GM12864 (cell line): ENCODE measurements at regions not wholly inside any gene's neighbourhood (a gene's known extent, or its start where the extent isn't known, plus 50 kb on each side); places are given as distances from the start of the nearest gene placed in this dataset.

Source experiments
- DNase-seq: peaks from one replicate; pipeline ENCODE4 v3.0.0-alpha.2; 2011; ENCODE audit warnings: low read depth
- H3K4me3 ChIP-seq: 2 replicates; pipeline ENCODE4 v1.5.1; 2011; ENCODE audit warnings: mild to moderate bottlenecking, low read depth, low read length, control low read depth
- TF ChIP-seq, protein P1 (sequence below): IDR thresholded peaks from 2 replicates; pipeline ENCODE4 v1.5.1; 2011; ENCODE audit warnings: low read depth, mild to moderate bottlenecking, moderate library complexity, low read length, control low read depth, inconsistent platforms; ENCODE audit errors: missing control alignments

GRCh38 chr2:63692002-63692606, 103.3 kb downstream of the MDH1 start:
- no peak overlapping the region for H3K4me3 ChIP-seq
- no peak for DNase-seq
- TF ChIP-seq, protein P1, sequence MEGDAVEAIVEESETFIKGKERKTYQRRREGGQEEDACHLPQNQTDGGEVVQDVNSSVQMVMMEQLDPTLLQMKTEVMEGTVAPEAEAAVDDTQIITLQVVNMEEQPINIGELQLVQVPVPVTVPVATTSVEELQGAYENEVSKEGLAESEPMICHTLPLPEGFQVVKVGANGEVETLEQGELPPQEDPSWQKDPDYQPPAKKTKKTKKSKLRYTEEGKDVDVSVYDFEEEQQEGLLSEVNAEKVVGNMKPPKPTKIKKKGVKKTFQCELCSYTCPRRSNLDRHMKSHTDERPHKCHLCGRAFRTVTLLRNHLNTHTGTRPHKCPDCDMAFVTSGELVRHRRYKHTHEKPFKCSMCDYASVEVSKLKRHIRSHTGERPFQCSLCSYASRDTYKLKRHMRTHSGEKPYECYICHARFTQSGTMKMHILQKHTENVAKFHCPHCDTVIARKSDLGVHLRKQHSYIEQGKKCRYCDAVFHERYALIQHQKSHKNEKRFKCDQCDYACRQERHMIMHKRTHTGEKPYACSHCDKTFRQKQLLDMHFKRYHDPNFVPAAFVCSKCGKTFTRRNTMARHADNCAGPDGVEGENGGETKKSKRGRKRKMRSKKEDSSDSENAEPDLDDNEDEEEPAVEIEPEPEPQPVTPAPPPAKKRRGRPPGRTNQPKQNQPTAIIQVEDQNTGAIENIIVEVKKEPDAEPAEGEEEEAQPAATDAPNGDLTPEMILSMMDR = peak; percentile 27

DNA sequence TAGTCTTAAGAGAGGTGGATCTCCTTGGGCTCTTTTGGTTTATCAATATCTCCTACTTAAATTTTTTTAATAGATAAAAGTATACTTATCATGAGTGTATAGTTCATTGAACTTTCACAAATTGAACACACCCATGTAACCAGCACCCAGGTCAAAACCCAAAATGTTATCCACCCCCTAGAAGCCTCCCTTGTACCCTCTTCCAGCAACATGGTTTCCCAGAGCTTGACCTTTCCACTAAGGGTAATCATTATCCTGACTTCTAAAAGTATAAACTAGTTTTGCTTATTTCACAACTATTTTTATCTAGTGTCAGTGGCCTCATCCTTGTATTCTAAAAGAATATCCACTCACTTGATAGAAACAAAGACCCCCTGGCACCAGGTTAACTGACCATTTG, 106.8 kb downstream of the MDH1 start:
- TF ChIP-seq, protein P1 = no peak
- no peak overlapping the region for H3K4me3 ChIP-seq
- no peak for DNase-seq

DNA sequence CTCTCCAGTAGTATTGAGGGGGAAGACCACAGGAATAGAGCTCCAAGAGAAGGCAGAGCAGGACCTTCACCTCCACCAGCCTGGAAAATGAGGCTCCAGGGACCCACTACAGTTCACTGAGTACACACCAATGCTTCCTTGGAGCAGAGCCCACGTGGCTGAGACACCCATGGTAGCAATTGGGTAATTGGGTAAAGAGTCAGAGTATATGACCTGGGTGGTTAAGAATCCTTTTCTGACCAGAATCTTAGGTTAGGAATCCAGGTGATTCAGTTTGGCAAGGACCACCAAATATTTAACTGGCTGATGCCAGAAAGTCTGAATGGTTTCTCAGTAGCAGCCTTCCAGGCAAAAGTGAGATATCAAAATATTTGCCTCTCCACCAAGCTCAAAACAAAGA, 107.7 kb downstream of the MDH1 start:
- TF ChIP-seq, protein P1 = no peak
- H3K4me3 ChIP-seq = no peak overlapping the region
- no peak for DNase-seq

GRCh38 chr2:63697160-63697559, 108.4 kb downstream of the MDH1 start:
- H3K4me3 ChIP-seq = no peak overlapping the region
- no peak for DNase-seq
- TF ChIP-seq, protein P1 = no peak

GRCh38 chr2:63698786-63699548, 110.2 kb downstream of the MDH1 start:
- TF ChIP-seq, protein P1 = peak; percentile 60
- no peak for DNase-seq
- no peak overlapping the region for H3K4me3 ChIP-seq

GRCh38 chr2:63699549-63699839, 110.7 kb downstream of the MDH1 start:
- no peak for DNase-seq
- no peak overlapping the region for H3K4me3 ChIP-seq
- TF ChIP-seq, protein P1 = no peak

GRCh38 chr2:63700271-63700670, 111.5 kb downstream of the MDH1 start:
- no peak for DNase-seq
- TF ChIP-seq, protein P1 = no peak
- H3K4me3 ChIP-seq = no peak overlapping the region
